Ishikawa (cell line): ENCODE measurements at regions not wholly inside any gene's neighbourhood (a gene's known extent, or its start where the extent isn't known, plus 50 kb on each side); places are given as distances from the start of the nearest gene placed in this dataset.

Experiments
- CEBPB ChIP-seq: IDR thresholded peaks from 2 replicates; pipeline ENCODE4 v1.6.1; 2012
- CREB1 ChIP-seq: IDR thresholded peaks from 2 replicates; pipeline ENCODE4 v1.6.1; 2012; ENCODE audit warnings: low read depth
- EGR1 ChIP-seq: IDR thresholded peaks from 2 replicates; pipeline ENCODE4 v1.6.1; 2012
- EP300 ChIP-seq: IDR thresholded peaks from 2 replicates; pipeline ENCODE4 v1.6.1; 2012; ENCODE audit warnings: borderline replicate concordance
- FOXM1 ChIP-seq: IDR thresholded peaks from 2 replicates; pipeline ENCODE4 v1.6.1; 2012; ENCODE audit warnings: low read depth, borderline replicate concordance
- NFIC ChIP-seq: IDR thresholded peaks from 2 replicates; pipeline ENCODE4 v1.6.1; 2012
- RAD21 ChIP-seq: IDR thresholded peaks from 2 replicates; pipeline ENCODE4 v1.6.1; 2012; ENCODE audit warnings: low read depth
- TAF1 ChIP-seq: IDR thresholded peaks from 2 replicates; pipeline ENCODE4 v1.6.1; 2012; ENCODE audit warnings: low read depth, mild to moderate bottlenecking
- TCF12 ChIP-seq: IDR thresholded peaks from 2 replicates; pipeline ENCODE4 v1.6.1; 2012; ENCODE audit warnings: low read depth
- TEAD4 ChIP-seq: IDR thresholded peaks from 2 replicates; pipeline ENCODE4 v1.6.1; 2012
- USF1 ChIP-seq: IDR thresholded peaks from 2 replicates; pipeline ENCODE4 v1.6.1; 2012
- YY1 ChIP-seq: IDR thresholded peaks from 2 replicates; pipeline ENCODE4 v1.6.1; 2012; ENCODE audit warnings: low read depth
- ZBTB7A ChIP-seq: IDR thresholded peaks from 2 replicates; pipeline ENCODE4 v1.6.1; 2012; ENCODE audit warnings: low read depth
- TF ChIP-seq, protein P1 (sequence below): IDR thresholded peaks from 2 replicates; pipeline ENCODE4 v1.6.1; 2012
- TF ChIP-seq, protein P2 (sequence below): IDR thresholded peaks from 2 replicates; pipeline ENCODE4 v1.6.1; 2012; ENCODE audit warnings: low read depth, mild to moderate bottlenecking

- peak; percentile 51 for TF ChIP-seq RAD21
- TF ChIP-seq EP300: no peak
Measured at GRCh38 chrX:109886122-109886761, 116.7 kb upstream of the TMEM164 start.

DNA sequence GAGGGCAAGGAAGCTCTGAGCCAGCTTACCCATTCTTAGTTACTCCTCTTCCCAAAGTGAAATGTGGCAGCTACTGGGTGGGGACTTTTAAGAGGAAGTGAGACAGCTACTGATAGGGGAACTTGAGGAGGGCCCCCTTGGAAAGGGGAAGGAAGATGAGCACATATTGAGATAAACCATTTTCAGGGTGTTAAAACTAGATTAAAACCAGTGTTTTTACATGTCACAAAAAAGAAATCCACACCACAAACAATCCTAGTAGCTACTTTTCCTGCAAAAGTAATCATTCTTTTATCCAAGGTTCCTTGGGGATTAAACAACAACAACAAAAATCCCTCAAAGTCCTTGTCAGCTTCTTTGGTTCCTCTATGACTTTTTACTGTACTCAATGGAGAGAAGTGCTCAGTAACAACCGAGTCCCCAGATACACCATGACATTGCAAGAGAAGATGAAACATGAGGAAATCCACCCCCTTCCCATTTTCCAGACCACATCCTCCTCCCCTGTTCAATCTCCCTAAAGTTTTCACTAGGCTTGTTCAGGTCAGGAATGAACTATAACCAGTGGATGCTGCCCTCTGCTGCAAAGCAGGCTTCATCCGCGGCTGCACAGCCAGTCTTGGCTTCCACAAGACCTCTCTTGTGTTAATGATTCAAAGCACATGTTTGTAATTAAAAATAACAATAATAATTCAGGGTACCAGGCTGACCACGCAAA, 113.5 kb upstream of the TMEM164 start:
- TF ChIP-seq TAF1: no peak
- TF ChIP-seq FOXM1: no peak
- TF ChIP-seq TEAD4: no peak
- TF ChIP-seq RAD21: no peak
- TF ChIP-seq, protein P1, sequence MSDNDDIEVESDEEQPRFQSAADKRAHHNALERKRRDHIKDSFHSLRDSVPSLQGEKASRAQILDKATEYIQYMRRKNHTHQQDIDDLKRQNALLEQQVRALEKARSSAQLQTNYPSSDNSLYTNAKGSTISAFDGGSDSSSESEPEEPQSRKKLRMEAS: no peak
- no peak for TF ChIP-seq CREB1
- no peak for TF ChIP-seq TCF12
- TF ChIP-seq, protein P2, sequence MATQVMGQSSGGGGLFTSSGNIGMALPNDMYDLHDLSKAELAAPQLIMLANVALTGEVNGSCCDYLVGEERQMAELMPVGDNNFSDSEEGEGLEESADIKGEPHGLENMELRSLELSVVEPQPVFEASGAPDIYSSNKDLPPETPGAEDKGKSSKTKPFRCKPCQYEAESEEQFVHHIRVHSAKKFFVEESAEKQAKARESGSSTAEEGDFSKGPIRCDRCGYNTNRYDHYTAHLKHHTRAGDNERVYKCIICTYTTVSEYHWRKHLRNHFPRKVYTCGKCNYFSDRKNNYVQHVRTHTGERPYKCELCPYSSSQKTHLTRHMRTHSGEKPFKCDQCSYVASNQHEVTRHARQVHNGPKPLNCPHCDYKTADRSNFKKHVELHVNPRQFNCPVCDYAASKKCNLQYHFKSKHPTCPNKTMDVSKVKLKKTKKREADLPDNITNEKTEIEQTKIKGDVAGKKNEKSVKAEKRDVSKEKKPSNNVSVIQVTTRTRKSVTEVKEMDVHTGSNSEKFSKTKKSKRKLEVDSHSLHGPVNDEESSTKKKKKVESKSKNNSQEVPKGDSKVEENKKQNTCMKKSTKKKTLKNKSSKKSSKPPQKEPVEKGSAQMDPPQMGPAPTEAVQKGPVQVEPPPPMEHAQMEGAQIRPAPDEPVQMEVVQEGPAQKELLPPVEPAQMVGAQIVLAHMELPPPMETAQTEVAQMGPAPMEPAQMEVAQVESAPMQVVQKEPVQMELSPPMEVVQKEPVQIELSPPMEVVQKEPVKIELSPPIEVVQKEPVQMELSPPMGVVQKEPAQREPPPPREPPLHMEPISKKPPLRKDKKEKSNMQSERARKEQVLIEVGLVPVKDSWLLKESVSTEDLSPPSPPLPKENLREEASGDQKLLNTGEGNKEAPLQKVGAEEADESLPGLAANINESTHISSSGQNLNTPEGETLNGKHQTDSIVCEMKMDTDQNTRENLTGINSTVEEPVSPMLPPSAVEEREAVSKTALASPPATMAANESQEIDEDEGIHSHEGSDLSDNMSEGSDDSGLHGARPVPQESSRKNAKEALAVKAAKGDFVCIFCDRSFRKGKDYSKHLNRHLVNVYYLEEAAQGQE: no peak
- no peak for TF ChIP-seq EP300
- TF ChIP-seq NFIC: no peak
- TF ChIP-seq ZBTB7A: no peak
- TF ChIP-seq USF1: no peak
- TF ChIP-seq CEBPB: no peak
- TF ChIP-seq YY1: no peak
- TF ChIP-seq EGR1: no peak

- no peak for TF ChIP-seq YY1
- TF ChIP-seq EP300: no peak
- TF ChIP-seq NFIC: no peak
- no peak for TF ChIP-seq FOXM1
- no peak for TF ChIP-seq RAD21
- TF ChIP-seq TAF1: no peak
- TF ChIP-seq TEAD4: no peak
- TF ChIP-seq EGR1: no peak
- TF ChIP-seq, protein P2: no peak
- no peak for TF ChIP-seq CREB1
- no peak for TF ChIP-seq ZBTB7A
- no peak for TF ChIP-seq USF1
- TF ChIP-seq TCF12: no peak
- TF ChIP-seq, protein P1: no peak
- TF ChIP-seq CEBPB: no peak
Measured at GRCh38 chrX:109890300-109890699, 112.6 kb upstream of the TMEM164 start.

GRCh38 chrX:109890910-109891502, 111.9 kb upstream of the TMEM164 start:
- TF ChIP-seq TEAD4 (no peak), RAD21 (peak; percentile 51; the same call in 1 of the 2 replicates)

DNA sequence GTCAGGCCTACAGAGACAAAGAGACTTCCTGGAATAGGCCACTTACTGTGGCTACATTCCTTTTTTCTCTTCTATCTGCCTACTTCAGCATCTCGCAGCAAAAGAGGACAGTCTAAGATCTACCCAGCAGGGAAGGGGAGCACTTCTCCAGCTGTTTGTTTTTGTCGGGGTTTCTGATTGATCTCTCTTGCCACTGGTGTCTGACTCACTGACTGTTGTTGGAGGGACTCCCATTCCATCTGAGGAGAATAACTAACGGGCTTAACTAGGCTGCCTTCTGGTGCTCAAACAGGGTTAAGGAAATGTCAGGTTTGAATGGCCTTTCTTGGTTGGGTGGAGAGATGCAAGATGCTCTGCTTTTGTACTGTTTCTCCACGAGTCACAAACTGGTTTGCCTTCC, 100.2 kb upstream of the TMEM164 start:
- TF ChIP-seq, protein P1: no peak
- TF ChIP-seq ZBTB7A: no peak
- no peak for TF ChIP-seq TEAD4
- TF ChIP-seq TCF12: no peak
- TF ChIP-seq USF1: no peak
- TF ChIP-seq FOXM1: no peak
- TF ChIP-seq TAF1: no peak
- no peak for TF ChIP-seq YY1
- TF ChIP-seq EGR1: no peak
- no peak for TF ChIP-seq CEBPB
- TF ChIP-seq EP300: no peak
- TF ChIP-seq RAD21: no peak
- TF ChIP-seq, protein P2: no peak
- TF ChIP-seq CREB1: no peak
- TF ChIP-seq NFIC: no peak
